Colonic mucosa (tissue), 4 donors: ENCODE measurements at regions not wholly inside any gene's neighbourhood (a gene's known extent, or its start where the extent isn't known, plus 50 kb on each side); places are given as distances from the start of the nearest gene placed in this dataset.

Experiments used
- DNase-seq: peaks from one replicate; pipeline ENCODE4 v3.0.0-alpha.2; 2020
- H3K27ac ChIP-seq: fragments of 200-600 bp; one replicate; pipeline ENCODE4 v1.8.0; 2021
- H3K27me3 ChIP-seq: fragments of 200-600 bp; one replicate; pipeline ENCODE4 v1.8.0; 2021
- H3K36me3 ChIP-seq: fragments of 200-600 bp; one replicate; pipeline ENCODE4 v1.8.0; 2021
- H3K4me1 ChIP-seq: fragments of 200-600 bp; one replicate; pipeline ENCODE4 v1.8.0; 2021; ENCODE audit warnings: mild to moderate bottlenecking
- H3K4me3 ChIP-seq: fragments of 200-600 bp; one replicate; pipeline ENCODE4 v1.8.0; 2021
- H3K9ac ChIP-seq, 2 donors: one replicate each; pipeline ENCODE4 v1.7.0; 2013; ENCODE audit warnings: control low read depth in 2 of 2, low read depth in 2 of 2, low read length in 2 of 2
- H3K9me3 ChIP-seq: fragments of 200-600 bp; one replicate; pipeline ENCODE4 v1.8.0; 2021
- CTCF ChIP-seq: fragments of 200-600 bp; IDR thresholded peaks from one replicate; pipeline ENCODE4 v1.8.0; 2022; ENCODE audit warnings: antibody characterized with exemption, mild to moderate bottlenecking
- intact Hi-C: fragments of 100-400 bp; cut with DNase I; formaldehyde crosslinking; loops from one replicate; pipeline ENCODE4 v1.14.1; 2022
- donor health status: healthy.
- donor health status: DM: no; HTN: no; CAD: no.
- donor health status: DM: no; HTN: no; CAD: no.

GRCh38 chr4:28890949-28891775, 1829.0 kb upstream of the PCDH7 start:
- no peak for TF ChIP-seq CTCF
- no peak overlapping the region for H3K9ac ChIP-seq
- H3K36me3 ChIP-seq = no peaks in the 10 kb centered on the region
- intact Hi-C loops = no loop called here
- no peak for DNase-seq
- H3K4me1 ChIP-seq = no peaks in the 10 kb centered on the region
- H3K9me3 ChIP-seq = no peaks in the 10 kb centered on the region
- H3K27me3 ChIP-seq = no peaks in the 10 kb centered on the region
- no peak overlapping the region for H3K4me3 ChIP-seq
- H3K27ac ChIP-seq = no peak overlapping the region

- DNase-seq = no peak
- H3K9me3 ChIP-seq = no peaks in the 10 kb centered on the region
- intact Hi-C loops = no loop called here
Measured at GRCh38 chr4:28913466-28913865, 1806.7 kb upstream of the PCDH7 start.

GRCh38 chr4:28916585-28916984, 1803.6 kb upstream of the PCDH7 start:
- H3K27ac ChIP-seq = no peak overlapping the region
- no peaks in the 10 kb centered on the region for H3K9me3 ChIP-seq
- intact Hi-C loops = no loop called here
- DNase-seq = no peak
- no peak for TF ChIP-seq CTCF
- H3K9ac ChIP-seq = no peak overlapping the region
- no peaks in the 10 kb centered on the region for H3K36me3 ChIP-seq
- H3K4me1 ChIP-seq = no peaks in the 10 kb centered on the region
- no peak overlapping the region for H3K4me3 ChIP-seq
- H3K27me3 ChIP-seq = no peaks in the 10 kb centered on the region

More at GRCh38 chr4:28913466-28913865, 1806.7 kb upstream of the PCDH7 start:
- H3K9ac ChIP-seq = no peak overlapping the region
- no peaks in the 10 kb centered on the region for H3K27me3 ChIP-seq
- no peak overlapping the region for H3K27ac ChIP-seq
- H3K4me1 ChIP-seq = no peaks in the 10 kb centered on the region
- no peaks in the 10 kb centered on the region for H3K36me3 ChIP-seq
- TF ChIP-seq CTCF = no peak
- H3K4me3 ChIP-seq = no peak overlapping the region

- Histone ChIP-seq H3K9ac (no peak overlapping the region), H3K4me3 (no peak overlapping the region), H3K27ac (no peak overlapping the region), H3K36me3 (no peaks in the 10 kb centered on the region), H3K27me3 (no peaks in the 10 kb centered on the region), H3K9me3 (no peaks in the 10 kb centered on the region), H3K4me1 (no peaks in the 10 kb centered on the region)
- TF ChIP-seq CTCF = no peak
- DNase-seq = no peak
- intact Hi-C loops = no loop called here
Measured at GRCh38 chr4:28918871-28919270, 1801.3 kb upstream of the PCDH7 start.

GRCh38 chr4:28921886-28922285, 1798.3 kb upstream of the PCDH7 start:
- intact Hi-C loops = no loop called here
- Histone ChIP-seq H3K9me3 (no peaks in the 10 kb centered on the region), H3K4me3 (no peak overlapping the region), H3K4me1 (no peaks in the 10 kb centered on the region), H3K27me3 (no peaks in the 10 kb centered on the region), H3K27ac (no peak overlapping the region), H3K9ac (no peak overlapping the region), H3K36me3 (no peaks in the 10 kb centered on the region)
- DNase-seq = no peak
- TF ChIP-seq CTCF = no peak
